Fibroblast of pulmonary artery (primary cell): ENCODE measurements at regions not wholly inside any gene's neighbourhood (a gene's known extent, or its start where the extent isn't known, plus 50 kb on each side); places are given as distances from the start of the nearest gene placed in this dataset.

ENCODE experiments used
- DNase-seq: peaks from one replicate; pipeline ENCODE4 v3.0.0-alpha.2; 2010; ENCODE audit warnings: low read depth
- H3K4me3 ChIP-seq: replicated peaks from 2 replicates; pipeline ENCODE4 v1.5.1; 2011; ENCODE audit warnings: low read depth, mild to moderate bottlenecking, control low read depth, low read length, moderate library complexity
- CTCF ChIP-seq: IDR thresholded peaks from 2 replicates; pipeline ENCODE4 v1.5.1; 2011; ENCODE audit warnings: mild to moderate bottlenecking, control low read depth, low read length, inconsistent platforms; ENCODE audit errors: missing control alignments

DNA sequence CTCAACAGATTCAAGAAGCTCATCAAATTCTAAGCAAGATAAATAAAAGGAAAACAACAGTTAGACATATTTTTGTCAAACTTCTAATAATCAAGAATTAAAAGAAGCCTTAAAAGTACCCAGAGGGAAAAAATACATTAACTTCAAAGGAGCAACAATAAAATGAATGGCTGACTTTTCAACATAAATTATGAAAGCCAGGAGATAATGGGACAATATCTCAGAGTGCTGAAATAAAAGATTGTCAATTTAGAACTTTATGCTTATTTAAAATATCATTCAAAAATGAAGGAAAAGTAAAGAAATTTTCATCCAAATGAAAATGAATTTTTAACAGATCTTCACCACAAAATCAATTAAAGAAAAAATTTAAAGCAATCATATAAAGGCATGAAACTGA lies 108.5 kb upstream of the IL6 start:
- no peak for TF ChIP-seq CTCF
- DNase-seq = no peak
- H3K4me3 ChIP-seq = no peak overlapping the region

DNA sequence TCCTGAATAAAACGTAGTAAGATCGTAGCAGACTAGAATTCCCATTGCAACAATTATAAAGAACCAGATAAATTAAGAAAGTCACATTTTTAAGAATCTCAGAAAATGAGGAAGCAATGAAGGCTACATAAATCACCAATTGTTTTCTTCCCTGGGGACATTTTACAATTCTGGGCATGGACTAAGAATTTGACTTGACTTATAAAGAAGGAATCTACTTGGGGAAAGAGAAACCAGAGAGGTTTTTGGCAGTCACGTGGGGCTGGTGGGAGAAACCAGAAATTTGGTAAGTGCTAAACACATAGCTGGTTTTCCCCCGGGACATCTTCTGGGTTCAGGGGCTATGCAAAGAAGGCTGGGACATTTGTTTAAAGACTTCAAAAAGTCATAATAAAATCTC lies 109.8 kb upstream of the IL6 start:
- TF ChIP-seq CTCF = no peak
- no peak for DNase-seq
- H3K4me3 ChIP-seq = no peak overlapping the region

GRCh38 chr7:22613496-22613895 lies 113.5 kb upstream of the IL6 start:
- no peak for TF ChIP-seq CTCF
- no peak overlapping the region for H3K4me3 ChIP-seq
- DNase-seq = no peak

DNA sequence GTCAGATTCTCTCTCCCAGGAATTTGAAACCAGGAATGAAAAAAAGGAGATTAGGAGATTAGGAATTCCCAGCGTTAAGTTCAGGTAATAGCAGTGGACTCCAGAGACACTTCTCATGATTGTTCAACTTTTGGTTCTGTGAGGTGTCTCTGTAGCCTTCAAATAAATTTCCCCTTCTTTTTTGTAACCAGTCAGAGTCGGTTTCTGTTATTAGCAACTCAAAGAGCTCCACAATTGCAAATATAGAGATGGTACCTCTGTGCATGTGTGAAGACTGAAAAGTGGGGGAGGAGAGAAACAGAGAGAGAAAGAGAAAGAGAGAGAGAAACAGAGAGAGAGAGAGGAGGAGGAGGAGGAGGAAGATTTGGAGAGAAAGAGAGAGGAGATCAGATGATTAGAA lies 112.8 kb upstream of the STEAP1B start:
- no peak overlapping the region for H3K4me3 ChIP-seq
- no peak for TF ChIP-seq CTCF
- no peak for DNase-seq

DNA sequence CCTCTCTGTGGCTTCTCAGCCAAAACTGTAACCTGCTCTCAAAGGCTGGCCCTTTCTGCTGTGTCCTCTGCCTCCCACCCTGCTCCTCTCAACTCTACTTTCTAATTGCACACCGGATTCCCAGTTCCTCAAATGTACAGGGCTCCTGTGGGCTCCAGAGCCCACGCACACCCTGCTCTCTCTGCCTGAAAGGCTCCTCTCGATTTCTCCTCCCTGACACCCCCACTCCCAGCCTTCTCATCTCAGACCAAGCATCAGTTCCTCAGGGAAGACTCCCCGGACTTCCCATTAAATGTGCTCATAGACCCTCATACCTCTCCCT lies 111.7 kb upstream of the STEAP1B start:
- no peak for DNase-seq
- H3K4me3 ChIP-seq = no peak overlapping the region
- no peak for TF ChIP-seq CTCF

- TF ChIP-seq CTCF = no peak
- DNase-seq = no peak
- no peak overlapping the region for H3K4me3 ChIP-seq
These were observed 111.2 kb upstream of the STEAP1B start for GRCh38 chr7:22610951-22611757.

- H3K4me3 ChIP-seq = no peak overlapping the region
- no peak for TF ChIP-seq CTCF
- no peak for DNase-seq
These were observed 110.3 kb upstream of the STEAP1B start for GRCh38 chr7:22610263-22610662.
